Hepatocyte (in vitro differentiated cells): ENCODE measurements at regions not wholly inside any gene's neighbourhood (a gene's known extent, or its start where the extent isn't known, plus 50 kb on each side); places are given as distances from the start of the nearest gene placed in this dataset.

Experiments used
- EZH2 ChIP-seq: fragments of 200-600 bp; sonication (generic); IDR thresholded peaks from 2 replicates; pipeline ENCODE4 v1.6.1; 2016; ENCODE audit warnings: antibody characterized with exemption, mild to moderate bottlenecking, borderline replicate concordance
- EZH2phosphoT487 ChIP-seq: fragments of 200-600 bp; sonication (generic); IDR thresholded peaks from one replicate; pipeline ENCODE4 v1.6.1; 2018; ENCODE audit warnings: antibody characterized with exemption, mild to moderate bottlenecking, low read depth, moderate library complexity; ENCODE audit not compliant: unreplicated experiment, severe bottlenecking
- TF ChIP-seq, protein P1 (sequence below): fragments of 200-600 bp; sonication (generic); IDR thresholded peaks from 2 replicates; pipeline ENCODE4 v1.5.1; 2016; ENCODE audit warnings: antibody characterized with exemption, mild to moderate bottlenecking; ENCODE audit not compliant: poor library complexity

DNA sequence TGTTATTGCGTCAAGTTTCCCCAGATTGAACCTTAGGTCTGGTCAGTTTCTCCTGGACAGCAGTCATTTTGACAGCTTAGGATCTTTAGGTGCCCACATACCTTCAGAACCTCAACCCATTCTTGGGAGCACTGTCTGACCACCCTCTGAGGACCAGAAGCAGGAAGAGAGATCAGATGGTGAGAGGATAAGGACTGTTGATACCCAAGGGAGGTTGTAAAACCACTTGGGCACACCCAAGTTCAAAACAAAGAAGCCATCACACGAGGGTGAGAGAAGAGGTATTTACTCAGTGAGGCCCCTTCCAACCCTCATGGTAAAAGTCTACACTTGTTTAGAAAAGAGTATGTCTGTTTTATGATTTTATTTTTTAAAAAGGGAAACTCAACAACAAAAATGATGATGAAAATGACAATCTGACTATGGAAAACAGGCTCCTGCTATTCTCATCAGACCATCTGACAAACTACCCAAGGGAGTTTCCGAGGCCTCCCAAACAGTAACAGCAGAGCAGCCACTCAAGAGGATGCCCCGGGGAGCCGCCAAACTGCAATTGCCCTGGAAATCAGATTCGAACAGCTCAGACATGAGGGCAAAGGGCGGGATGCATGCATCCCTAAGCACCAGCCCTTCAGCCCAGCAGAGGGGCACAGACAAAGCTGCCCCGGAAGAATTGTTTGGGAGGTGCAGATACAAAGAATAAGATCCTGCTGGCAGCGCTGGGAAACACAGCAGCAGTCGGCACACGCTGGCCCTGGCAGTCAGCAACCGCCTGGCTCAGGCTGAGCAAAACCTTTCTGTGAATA is 162.6 kb upstream of the PLEKHG7 start:
- no peak for TF ChIP-seq EZH2
- TF ChIP-seq, protein P1, sequence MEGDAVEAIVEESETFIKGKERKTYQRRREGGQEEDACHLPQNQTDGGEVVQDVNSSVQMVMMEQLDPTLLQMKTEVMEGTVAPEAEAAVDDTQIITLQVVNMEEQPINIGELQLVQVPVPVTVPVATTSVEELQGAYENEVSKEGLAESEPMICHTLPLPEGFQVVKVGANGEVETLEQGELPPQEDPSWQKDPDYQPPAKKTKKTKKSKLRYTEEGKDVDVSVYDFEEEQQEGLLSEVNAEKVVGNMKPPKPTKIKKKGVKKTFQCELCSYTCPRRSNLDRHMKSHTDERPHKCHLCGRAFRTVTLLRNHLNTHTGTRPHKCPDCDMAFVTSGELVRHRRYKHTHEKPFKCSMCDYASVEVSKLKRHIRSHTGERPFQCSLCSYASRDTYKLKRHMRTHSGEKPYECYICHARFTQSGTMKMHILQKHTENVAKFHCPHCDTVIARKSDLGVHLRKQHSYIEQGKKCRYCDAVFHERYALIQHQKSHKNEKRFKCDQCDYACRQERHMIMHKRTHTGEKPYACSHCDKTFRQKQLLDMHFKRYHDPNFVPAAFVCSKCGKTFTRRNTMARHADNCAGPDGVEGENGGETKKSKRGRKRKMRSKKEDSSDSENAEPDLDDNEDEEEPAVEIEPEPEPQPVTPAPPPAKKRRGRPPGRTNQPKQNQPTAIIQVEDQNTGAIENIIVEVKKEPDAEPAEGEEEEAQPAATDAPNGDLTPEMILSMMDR, result no peak
- no peak for TF ChIP-seq EZH2phosphoT487
